ENCODE measurements at regions not wholly inside any gene's neighbourhood (a gene's known extent, or its start where the extent isn't known, plus 50 kb on each side); places are given as distances from the start of the nearest gene placed in this dataset.

DNA sequence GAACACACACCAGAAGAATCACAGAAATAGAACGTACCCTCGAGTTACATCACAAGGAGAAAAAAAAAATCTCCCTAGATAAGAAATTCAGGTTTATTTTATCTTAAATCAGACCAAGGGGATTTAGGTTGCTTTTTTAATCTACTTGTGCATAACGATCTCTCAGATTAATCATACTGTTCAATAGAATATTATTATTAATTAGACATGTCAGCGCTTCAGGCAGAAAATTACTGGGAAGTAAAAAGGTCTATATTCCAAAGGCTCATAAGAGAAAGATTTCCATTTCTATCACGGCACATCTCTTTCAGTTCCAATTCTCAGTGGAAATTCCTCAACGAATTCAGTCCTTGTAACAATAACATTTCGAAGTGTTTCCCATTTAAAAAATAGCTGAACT is 77.7 kb upstream of the PSMD7 start:
- in situ Hi-C loops (cut with HindIII; ENCODE audit: low sequenced_read_pairs): no loop called here
- H3K4me3 ChIP-seq (ENCODE audit: low read depth, low read length): no peak overlapping the region
- DNase-seq (ENCODE audit: low read depth, low spot score): no peak
- TF ChIP-seq, protein P1, sequence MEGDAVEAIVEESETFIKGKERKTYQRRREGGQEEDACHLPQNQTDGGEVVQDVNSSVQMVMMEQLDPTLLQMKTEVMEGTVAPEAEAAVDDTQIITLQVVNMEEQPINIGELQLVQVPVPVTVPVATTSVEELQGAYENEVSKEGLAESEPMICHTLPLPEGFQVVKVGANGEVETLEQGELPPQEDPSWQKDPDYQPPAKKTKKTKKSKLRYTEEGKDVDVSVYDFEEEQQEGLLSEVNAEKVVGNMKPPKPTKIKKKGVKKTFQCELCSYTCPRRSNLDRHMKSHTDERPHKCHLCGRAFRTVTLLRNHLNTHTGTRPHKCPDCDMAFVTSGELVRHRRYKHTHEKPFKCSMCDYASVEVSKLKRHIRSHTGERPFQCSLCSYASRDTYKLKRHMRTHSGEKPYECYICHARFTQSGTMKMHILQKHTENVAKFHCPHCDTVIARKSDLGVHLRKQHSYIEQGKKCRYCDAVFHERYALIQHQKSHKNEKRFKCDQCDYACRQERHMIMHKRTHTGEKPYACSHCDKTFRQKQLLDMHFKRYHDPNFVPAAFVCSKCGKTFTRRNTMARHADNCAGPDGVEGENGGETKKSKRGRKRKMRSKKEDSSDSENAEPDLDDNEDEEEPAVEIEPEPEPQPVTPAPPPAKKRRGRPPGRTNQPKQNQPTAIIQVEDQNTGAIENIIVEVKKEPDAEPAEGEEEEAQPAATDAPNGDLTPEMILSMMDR (IDR thresholded peaks at IDR 0.05; ENCODE audit: low read depth, low read length): no peak

DNA sequence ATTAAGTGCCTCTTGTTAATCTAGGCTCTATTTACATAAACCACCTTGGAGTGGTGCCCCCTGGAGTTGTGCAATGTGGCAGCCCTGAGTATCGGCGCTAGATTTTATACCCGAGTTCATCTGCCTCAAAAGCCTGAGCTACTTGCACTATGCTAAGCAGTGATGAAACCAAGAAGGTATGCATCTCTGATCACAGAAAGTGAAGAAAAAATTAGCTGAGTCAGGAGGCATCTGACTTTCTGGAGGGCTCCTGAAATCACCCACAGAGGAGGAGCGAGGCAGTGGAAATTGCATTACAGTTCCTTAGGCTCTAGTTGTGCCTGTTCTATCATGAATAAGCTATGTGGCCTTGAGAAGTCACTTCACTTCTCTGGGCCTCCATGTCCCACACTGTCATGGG is 80.3 kb upstream of the PSMD7 start:
- DNase-seq (ENCODE audit: low read depth, low spot score): peak; percentile 7
- H3K4me3 ChIP-seq (ENCODE audit: low read depth, low read length): no peak overlapping the region
- in situ Hi-C loops (cut with HindIII; ENCODE audit: low sequenced_read_pairs): no loop called here
- TF ChIP-seq, protein P1 (IDR thresholded peaks at IDR 0.05; ENCODE audit: low read depth, low read length): no peak

- no peak overlapping the region for H3K4me3 ChIP-seq (ENCODE audit: low read depth, low read length)
- in situ Hi-C loops (cut with HindIII; ENCODE audit: low sequenced_read_pairs): no loop called here
- TF ChIP-seq, protein P1 (IDR thresholded peaks at IDR 0.05; ENCODE audit: low read depth, low read length): no peak
- DNase-seq (ENCODE audit: low read depth, low spot score): no peak
Measured at GRCh38 chr16:74215249-74215648, 81.4 kb upstream of the PSMD7 start.

DNA sequence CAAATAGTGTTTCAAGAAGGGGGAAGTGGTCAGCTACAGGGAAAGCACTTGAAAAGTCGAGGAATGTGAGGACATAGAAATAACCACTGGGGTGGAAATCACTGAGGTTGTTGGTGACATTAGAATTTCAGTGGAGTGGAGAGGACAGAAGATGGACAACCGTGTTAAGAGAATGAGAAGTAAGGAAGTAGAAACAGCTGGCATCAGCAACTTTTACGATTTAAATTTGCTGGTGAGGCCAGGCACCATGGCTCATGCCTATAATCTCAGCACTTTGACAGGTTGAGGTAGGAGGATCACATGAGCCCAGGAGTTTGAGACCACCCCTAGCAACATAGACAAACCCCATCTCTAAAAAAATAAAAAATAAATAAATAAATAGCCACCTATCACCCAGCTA is 83.2 kb upstream of the PSMD7 start:
- TF ChIP-seq, protein P1 (IDR thresholded peaks at IDR 0.05; ENCODE audit: low read depth, low read length): no peak
- in situ Hi-C loops (cut with HindIII; ENCODE audit: low sequenced_read_pairs): no loop called here
- H3K4me3 ChIP-seq (ENCODE audit: low read depth, low read length): no peak overlapping the region
- no peak for DNase-seq (ENCODE audit: low read depth, low spot score)

GRCh38 chr16:74210245-74210644 is 86.4 kb upstream of the PSMD7 start:
- in situ Hi-C loops (cut with HindIII; ENCODE audit: low sequenced_read_pairs): no loop called here
- H3K4me3 ChIP-seq (ENCODE audit: low read depth, low read length): no peak overlapping the region
- DNase-seq (ENCODE audit: low read depth, low spot score): no peak
- TF ChIP-seq, protein P1 (IDR thresholded peaks at IDR 0.05; ENCODE audit: low read depth, low read length): no peak

DNA sequence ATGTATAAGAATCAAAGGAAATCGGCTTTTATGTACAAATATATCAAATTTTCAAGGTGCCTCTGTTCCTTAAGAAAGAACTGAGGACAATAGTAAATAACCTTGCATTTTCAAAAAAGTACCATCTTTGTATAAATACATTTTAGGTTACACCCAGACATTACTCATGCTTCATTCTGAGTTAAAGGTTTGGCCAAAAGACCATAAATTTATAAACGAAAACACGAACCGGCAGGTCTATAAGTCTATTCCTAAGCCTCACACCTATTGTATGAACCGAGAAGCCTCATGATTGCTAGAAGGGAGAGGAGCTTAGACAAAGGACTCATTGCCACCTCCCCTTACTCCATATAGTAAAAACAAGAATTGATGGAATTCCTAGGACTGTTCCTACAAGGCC is 94.6 kb upstream of the PSMD7 start:
- TF ChIP-seq, protein P1 (IDR thresholded peaks at IDR 0.05; ENCODE audit: low read depth, low read length): no peak
- no peak for DNase-seq (ENCODE audit: low read depth, low spot score)
- no peak overlapping the region for H3K4me3 ChIP-seq (ENCODE audit: low read depth, low read length)
- in situ Hi-C loops (cut with HindIII; ENCODE audit: low sequenced_read_pairs): no loop called here

- no peak overlapping the region for H3K4me3 ChIP-seq (ENCODE audit: low read depth, low read length)
- in situ Hi-C loops (cut with HindIII; ENCODE audit: low sequenced_read_pairs): no loop called here
- TF ChIP-seq, protein P1 (IDR thresholded peaks at IDR 0.05; ENCODE audit: low read depth, low read length): no peak
- DNase-seq (ENCODE audit: low read depth, low spot score): no peak
Measured at GRCh38 chr16:74201576-74201975, 95.0 kb upstream of the PSMD7 start.
